Activated T-cell treated with anti-CD3 and anti-CD28 coated beads for 1 hour (primary cell): ENCODE measurements at regions not wholly inside any gene's neighbourhood (a gene's known extent, or its start where the extent isn't known, plus 50 kb on each side); places are given as distances from the start of the nearest gene placed in this dataset.
"Not testable (repeated sequence)": the region's sequence is repeated elsewhere in the genome, so short reads cannot be mapped to it uniquely, and the experiment has no call there.

ENCODE experiments used
- DNase-seq: peaks from one replicate; pipeline ENCODE4 v3.0.0-alpha.2; 2020; ENCODE audit warnings: low read depth

- DNase-seq, result no peak
Observed at GRCh38 chr3:35404571-35404970, 234.8 kb upstream of the ARPP21 start.

DNA sequence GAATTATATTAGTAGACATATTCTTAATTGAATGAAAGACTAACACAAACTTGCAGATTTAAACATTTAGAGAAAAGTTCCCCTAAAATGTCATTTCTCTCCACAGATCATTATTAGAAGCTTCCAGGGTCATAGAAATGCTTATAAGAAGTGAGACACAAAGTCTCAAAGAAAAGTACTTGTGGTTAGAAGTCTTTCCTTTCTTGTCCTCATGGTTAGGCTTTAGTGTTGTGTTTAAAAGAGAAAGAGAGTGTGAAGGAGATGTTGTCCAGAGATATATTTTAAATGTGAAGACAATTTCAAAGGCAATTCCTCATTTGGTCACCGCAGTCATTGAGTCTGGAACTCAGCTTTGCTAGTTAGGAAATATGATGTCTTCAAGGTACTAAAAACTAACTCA is 230.4 kb upstream of the ARPP21 start:
- no peak for DNase-seq

GRCh38 chr3:35409991-35410390 is 229.3 kb upstream of the ARPP21 start:
- DNase-seq, result no peak

- DNase-seq, result no peak
Observed at GRCh38 chr3:35413483-35413882, 225.8 kb upstream of the ARPP21 start.

- DNase-seq, result no peak
Observed at GRCh38 chr3:35417080-35417479, 222.2 kb upstream of the ARPP21 start.

GRCh38 chr3:35422101-35422500 is 217.2 kb upstream of the ARPP21 start:
- no peak for DNase-seq

- no peak for DNase-seq
Observed at GRCh38 chr3:35422836-35423601, 216.3 kb upstream of the ARPP21 start.

DNA sequence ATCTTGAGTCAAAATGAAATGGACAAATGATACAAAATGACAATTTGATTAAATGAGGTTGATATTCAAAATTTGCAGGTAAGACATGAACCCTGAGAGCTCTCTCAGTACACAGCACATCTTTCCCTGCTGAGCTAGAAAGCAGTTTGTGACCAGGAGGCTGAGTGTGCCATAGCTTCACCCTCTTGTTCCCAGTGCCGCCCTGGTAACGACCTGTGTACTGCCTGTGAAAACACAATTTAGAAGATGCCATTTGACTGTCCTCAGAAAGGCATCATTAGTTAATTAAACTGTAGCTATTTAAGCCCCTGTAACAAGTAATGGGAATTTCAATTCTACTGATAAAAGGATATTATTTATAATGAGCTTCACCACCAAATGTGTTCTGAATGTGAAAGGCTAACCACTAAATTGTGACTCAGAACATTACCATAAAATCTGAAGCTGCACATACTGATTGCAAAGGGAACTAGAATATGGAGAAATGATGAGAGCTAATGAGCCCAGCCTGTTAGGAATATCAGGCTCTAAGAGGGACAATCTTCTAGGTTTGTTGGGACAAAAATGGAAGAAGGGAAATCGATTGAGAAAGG is 212.9 kb upstream of the ARPP21 start:
- DNase-seq, result no peak

DNA sequence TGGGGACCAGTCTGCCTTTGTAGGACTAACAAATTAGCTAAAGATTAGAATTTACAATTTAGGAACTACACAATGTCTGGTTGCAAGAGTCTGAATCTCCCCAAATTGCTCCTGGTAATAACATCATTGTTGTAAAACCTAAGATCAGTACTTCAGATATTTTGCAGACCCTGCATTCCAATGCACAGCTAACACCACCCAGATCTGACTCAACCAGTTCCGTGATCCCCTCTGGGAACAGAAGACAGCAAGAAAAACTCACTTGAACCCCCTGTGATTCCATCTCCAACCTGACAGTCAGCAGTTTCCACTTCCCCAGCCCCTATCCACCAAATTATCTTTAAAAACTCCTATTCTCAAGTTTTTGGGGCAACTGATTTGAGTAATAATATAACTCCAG is 201.9 kb upstream of the ARPP21 start:
- no peak for DNase-seq

DNA sequence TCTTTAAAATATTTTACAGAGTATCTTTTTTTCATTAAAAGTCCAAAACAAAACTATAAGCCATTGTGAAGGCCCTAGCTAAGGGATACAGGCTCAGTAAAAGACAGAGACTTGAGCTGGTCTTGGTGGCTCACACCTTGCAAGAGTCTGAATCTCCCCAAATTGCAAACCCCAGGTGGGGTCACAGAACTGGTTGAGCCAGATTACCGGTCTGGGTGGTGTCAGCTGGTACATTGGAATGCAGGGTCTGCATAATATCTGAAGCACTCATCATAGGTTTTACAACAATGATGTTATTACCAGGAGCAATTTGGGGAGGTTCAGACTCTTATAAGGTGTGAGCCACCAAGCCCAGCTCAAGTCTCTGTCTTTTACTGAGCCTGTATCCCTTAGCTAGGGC is 201.2 kb upstream of the ARPP21 start:
- no peak for DNase-seq

DNA sequence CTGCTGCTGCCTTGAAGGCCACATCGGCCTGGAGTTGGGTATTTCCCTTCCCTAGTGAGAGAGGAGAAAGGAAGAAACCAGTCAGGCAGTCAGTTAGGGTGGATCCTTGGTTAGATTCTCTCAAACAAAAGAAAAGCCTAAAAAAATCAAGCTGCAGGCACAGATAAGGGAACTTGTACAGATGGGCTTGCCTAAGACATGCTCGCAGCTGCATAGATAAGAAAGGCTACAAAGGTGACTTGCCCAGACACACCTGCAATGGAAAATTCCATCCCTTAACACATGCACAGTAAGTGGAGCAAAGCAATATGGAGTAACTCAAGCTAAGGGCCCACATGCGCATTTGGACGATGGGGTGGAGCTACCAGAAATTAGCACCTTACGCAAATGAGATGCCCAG is 199.7 kb upstream of the ARPP21 start:
- DNase-seq, result no peak

- no peak for DNase-seq
Observed at GRCh38 chr3:35440826-35441225, 198.5 kb upstream of the ARPP21 start.

- no peak for DNase-seq
Observed at GRCh38 chr3:35446896-35447295, 192.4 kb upstream of the ARPP21 start.

GRCh38 chr3:35448121-35448520 is 191.2 kb upstream of the ARPP21 start:
- no peak for DNase-seq

- DNase-seq, result no peak
Observed at GRCh38 chr3:35448681-35449080, 190.6 kb upstream of the ARPP21 start.

DNA sequence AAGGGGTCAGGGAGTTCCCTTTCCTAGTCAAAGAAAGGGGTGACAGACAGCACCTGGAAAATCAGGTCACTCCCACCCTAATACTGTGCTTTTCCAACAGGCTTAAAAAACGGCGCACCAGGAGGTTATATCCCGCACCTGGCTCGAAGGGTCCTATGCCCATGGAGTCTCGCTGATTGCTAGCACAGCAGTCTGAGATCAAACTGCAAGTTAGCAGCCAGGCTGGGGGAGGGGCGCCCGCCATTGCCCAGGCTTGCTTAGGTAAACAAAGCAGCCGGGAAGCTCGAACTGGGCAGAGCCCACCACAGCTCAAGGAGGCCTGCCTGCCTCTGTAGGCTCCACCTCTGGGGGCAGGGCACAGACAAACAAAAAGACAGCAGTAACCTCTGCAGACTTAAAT is 184.5 kb upstream of the ARPP21 start:
- DNase-seq, result not testable (repeated sequence)

DNA sequence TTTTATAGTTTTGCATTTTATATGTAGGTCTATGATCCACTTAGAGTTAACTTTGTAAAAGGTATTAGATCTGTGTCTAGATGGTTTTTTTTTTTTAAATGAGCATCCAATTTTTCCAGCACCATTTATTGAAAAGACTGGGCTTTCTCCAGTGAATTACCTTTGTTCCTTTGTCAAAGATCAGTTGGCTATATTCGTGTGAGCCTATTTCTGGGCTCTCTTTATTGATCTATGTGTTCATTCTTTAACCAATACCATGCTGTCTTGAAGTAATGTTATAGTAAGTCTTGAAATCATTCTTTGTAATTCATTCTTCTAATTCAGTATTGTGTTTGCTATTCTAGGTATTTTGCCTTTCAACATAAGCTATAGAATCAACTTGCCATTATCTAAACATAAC is 165.4 kb upstream of the ARPP21 start:
- no peak for DNase-seq

DNA sequence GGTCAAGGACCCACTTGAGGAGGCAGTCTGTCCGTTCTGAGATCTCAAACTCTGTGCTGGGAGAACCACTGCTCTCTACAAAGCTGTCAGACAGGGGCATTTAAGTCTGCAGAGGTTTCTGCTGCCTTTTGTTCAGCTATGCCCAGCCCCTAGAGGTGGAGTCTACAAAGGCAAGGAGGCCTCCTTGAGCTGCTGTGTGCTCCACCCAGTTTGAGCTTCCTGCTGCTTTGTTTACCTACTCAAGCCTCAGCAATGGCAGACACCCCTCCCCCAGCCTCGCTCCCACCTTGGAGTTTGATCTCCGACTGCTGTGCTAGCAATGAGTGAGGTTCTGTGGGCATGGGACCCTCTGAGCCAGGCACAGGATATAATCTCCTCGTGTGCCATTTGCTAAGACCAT is 156.8 kb upstream of the ARPP21 start:
- not testable (repeated sequence) for DNase-seq

DNA sequence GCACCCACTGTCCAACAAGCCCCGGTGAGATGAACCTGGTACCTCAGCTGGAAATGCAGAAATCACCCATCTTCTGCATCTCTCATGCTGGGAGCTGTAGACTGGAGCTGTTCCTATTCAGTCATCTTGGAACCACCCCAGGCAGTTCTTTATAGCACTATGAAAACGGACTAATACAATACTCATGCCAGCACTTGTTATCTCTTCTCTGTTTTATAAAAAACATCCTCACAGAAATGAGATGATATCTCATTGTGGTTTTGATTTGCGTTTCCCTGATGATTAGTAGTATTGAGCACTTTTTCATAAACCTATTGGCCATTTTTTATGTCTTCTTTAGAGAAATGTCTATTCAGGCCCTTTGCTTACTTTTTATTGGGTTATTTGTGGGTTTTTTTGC is 156.2 kb upstream of the ARPP21 start:
- DNase-seq, result no peak

DNA sequence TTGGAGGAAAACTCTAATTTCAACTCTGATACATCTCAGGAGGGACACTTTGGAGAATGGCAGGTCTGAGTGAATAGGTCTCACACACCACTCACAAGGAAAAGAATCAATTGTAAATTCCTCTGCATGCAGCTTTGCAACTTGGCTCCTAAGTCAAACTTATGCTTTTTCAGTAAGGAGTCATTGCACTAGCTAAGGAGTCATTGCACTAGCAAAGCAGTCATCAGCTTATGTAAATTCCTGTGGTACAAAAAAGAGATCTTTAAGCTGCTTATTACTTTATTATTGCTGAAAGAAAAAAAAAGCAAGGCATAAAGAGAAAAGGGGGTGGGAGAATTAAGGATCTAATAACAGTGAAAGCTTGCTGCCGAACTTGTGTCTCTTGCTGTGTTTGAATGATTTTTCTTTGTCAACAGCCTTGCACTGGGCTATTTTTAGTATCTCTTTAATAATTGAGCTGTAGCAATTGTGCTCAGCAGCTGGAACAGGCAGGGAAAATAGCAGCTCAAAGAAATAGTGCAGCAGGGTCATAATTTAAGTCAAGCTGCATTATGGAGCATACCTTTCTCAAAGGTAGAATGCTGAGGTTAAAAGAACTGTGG is 154.3 kb upstream of the ARPP21 start:
- no peak for DNase-seq

DNA sequence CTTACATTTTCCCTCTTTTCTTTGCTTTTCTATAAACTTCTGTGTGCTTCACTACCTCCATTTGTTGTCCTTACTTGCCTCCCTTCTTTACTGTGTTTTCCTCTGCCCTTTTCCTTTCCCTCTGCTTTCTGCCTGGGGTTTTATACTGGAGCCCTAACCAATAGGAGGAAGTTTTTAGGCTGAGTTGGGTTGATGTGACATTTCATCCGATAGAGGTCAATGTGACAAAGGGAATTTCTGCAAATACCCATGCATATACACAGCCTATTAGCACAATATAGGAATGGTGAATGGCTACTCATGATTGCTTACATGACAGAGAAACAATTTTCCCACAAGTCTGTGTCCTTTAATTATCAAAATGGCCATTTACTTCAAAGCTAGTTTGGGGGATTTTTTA is 153.0 kb upstream of the ARPP21 start:
- DNase-seq, result no peak

DNA sequence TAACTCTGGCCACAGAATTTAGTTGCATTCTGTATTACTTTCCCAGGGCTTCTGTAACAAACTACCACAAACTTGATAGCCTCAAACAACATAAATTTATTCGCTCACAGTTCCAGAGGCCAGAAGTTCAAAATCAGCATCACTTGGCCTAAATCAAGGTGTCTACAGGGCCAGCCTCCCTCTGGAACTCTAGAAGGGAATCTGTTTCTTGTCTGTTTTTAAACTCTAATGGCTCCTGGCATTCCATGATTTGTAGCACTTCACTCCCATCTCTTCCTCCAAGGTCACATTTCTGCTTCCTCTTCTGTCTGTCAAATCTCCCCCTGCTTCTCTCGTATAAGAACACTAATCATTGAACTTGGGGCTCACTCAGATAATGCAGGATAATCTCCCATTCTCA is 151.9 kb upstream of the ARPP21 start:
- DNase-seq, result no peak

- no peak for DNase-seq
Observed at GRCh38 chr3:35488526-35488925, 150.8 kb upstream of the ARPP21 start.

DNA sequence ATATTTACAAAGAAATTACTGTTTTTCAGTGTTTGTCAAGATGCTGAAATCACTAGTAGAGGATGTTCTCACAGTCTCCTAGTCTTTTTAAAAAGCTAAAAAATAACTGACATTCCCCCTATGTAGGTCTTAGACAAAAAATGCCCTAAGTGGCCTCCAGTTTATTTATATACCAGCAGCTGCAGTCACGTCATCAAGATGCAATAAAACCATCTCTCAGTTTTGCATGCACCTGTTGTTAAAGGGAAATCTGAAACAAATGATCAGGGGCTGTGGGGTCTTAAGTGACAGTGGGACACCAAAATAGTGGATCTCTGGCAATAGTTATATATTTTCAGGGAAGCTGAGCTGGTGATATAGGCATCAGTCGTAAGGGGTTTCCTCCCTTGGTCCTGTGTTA is 146.5 kb upstream of the ARPP21 start:
- no peak for DNase-seq
